Kidney epithelial cell (primary cell): ENCODE measurements at regions not wholly inside any gene's neighbourhood (a gene's known extent, or its start where the extent isn't known, plus 50 kb on each side); places are given as distances from the start of the nearest gene placed in this dataset.

Source experiments
- DNase-seq: peaks from one replicate; pipeline ENCODE4 v3.0.0-alpha.2; 2010; ENCODE audit warnings: low read depth
- H3K27me3 ChIP-seq: 2 replicates; pipeline ENCODE4 v1.6.0; 2011; ENCODE audit warnings: low read length; ENCODE audit not compliant: control insufficient read depth, insufficient read depth
- H3K36me3 ChIP-seq: 2 replicates; pipeline ENCODE4 v1.5.1; 2011; ENCODE audit warnings: low read length; ENCODE audit not compliant: control insufficient read depth, insufficient read depth
- H3K4me3 ChIP-seq: 2 replicates; pipeline ENCODE4 v1.5.1; 2011; ENCODE audit warnings: low read depth, mild to moderate bottlenecking, control low read depth, low read length
- TF ChIP-seq, protein P1 (sequence below): IDR thresholded peaks from 2 replicates; pipeline ENCODE4 v1.5.1; 2011; ENCODE audit warnings: mild to moderate bottlenecking, moderate library complexity, low read length, control low read depth, inconsistent platforms; ENCODE audit not compliant: insufficient read depth, poor library complexity, severe bottlenecking

DNA sequence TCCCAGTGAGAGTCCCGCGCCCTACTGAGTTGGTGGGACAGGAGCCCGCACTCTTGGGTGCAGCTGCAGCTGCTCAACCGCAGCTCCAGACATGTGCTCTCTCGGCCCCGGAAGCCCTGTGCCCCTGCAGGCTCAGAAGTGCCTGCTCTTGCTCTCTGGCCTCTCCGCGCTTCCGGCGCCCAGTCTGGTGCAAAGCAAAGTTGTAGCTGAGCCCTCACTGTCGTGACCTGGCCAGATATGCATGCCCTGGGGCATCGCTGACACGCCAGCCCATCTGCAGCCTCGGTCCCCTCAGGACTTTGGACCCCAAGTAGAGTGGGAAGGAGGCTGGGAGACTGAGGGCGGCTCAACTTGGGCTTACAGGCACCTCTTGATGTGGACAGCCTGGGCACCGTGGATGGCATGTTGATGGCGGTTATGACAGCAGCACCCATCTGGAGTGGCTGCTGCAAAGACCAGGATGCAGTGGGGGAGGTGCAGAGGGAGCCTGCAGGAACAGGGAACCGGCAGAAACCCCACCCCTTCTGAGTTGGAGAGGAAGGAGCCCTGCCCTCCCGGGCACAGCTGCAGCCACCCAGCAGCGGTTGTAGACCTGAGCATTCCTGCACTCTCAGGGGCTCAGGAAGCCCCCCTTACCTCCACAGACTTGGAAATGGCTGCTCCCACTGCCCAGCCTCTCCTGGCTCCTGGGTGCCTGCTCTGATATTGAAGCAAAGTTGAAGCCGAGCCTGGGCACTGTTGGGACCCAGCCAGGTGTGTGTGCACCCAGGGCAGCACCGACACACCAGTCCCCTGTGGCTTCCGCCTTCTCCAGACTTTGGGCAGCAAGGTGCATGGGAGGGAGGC lies 462.6 kb downstream of the TBC1D32 start:
- no peak overlapping the region for H3K4me3 ChIP-seq
- TF ChIP-seq, protein P1, sequence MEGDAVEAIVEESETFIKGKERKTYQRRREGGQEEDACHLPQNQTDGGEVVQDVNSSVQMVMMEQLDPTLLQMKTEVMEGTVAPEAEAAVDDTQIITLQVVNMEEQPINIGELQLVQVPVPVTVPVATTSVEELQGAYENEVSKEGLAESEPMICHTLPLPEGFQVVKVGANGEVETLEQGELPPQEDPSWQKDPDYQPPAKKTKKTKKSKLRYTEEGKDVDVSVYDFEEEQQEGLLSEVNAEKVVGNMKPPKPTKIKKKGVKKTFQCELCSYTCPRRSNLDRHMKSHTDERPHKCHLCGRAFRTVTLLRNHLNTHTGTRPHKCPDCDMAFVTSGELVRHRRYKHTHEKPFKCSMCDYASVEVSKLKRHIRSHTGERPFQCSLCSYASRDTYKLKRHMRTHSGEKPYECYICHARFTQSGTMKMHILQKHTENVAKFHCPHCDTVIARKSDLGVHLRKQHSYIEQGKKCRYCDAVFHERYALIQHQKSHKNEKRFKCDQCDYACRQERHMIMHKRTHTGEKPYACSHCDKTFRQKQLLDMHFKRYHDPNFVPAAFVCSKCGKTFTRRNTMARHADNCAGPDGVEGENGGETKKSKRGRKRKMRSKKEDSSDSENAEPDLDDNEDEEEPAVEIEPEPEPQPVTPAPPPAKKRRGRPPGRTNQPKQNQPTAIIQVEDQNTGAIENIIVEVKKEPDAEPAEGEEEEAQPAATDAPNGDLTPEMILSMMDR: no peak
- no peak for DNase-seq
- no peaks in the 10 kb centered on the region for H3K27me3 ChIP-seq
- H3K36me3 ChIP-seq: no peaks in the 10 kb centered on the region

DNA sequence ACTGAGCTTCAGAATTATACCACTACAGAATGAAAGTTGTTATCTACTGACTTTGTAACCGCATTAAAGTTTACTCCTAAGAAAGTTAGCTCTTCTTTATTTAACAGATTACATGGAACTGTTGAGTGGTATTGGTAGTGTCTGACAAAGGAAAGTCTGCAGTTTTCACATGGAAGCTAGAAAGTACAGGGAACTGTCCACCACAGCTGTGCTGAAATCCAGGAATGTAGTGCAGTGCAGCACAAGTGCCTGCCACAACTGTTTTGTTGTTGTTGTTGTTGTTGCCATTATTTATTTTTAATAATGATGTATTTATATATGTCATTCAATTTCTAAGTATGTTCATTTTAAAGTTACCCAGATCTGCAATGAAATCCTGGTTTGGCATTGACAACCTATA lies 464.9 kb downstream of the TBC1D32 start:
- DNase-seq: no peak
- Histone ChIP-seq H3K36me3 (no peaks in the 10 kb centered on the region), H3K27me3 (no peaks in the 10 kb centered on the region), H3K4me3 (no peak overlapping the region)
- TF ChIP-seq, protein P1: no peak

DNA sequence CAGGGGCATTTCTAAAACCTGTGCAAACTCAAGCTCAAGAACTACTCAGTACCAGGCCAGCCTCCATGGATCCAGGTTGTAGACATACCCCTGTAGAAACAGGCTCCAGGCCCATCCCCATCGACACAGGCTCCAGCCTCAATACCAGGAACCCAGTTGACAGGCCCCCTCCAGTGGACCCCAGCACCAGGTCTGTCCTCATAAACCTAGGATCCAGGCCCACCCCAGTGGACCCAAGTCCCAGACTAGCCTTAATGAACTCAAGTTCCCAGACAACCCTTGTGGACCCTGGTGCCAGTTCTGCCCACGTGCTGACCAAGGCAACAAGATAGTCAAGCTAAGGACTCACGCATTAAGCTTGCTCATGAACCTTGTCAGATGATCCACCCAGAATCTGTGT lies 476.9 kb downstream of the TBC1D32 start:
- DNase-seq: no peak
- H3K36me3 ChIP-seq: no peaks in the 10 kb centered on the region

DNA sequence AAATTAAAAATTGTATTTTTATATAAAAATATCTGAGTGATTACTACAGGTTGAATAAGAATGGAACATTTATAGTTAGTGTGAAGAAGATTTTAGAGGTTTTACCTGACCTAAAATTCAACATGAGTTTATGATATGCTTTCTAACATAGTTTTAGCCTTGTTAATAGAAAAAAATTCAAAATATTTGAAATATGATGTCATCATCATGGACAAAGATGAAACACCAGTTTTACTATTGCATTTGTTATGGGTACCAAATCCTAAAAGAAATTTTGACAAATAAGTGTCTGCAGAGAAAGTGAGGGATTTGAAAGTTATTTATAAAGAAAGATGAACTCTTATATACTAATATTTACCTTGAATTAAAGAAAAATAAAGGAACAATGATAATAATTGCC lies 479.7 kb downstream of the TBC1D32 start:
- no peaks in the 10 kb centered on the region for H3K36me3 ChIP-seq
- DNase-seq: no peak
- H3K4me3 ChIP-seq: no peak overlapping the region
- TF ChIP-seq, protein P1: no peak
- no peaks in the 10 kb centered on the region for H3K27me3 ChIP-seq

More for the DNA sequence above, 476.9 kb downstream of the TBC1D32 start:
- TF ChIP-seq, protein P1: no peak
- Histone ChIP-seq H3K4me3 (no peak overlapping the region), H3K27me3 (no peaks in the 10 kb centered on the region)

DNA sequence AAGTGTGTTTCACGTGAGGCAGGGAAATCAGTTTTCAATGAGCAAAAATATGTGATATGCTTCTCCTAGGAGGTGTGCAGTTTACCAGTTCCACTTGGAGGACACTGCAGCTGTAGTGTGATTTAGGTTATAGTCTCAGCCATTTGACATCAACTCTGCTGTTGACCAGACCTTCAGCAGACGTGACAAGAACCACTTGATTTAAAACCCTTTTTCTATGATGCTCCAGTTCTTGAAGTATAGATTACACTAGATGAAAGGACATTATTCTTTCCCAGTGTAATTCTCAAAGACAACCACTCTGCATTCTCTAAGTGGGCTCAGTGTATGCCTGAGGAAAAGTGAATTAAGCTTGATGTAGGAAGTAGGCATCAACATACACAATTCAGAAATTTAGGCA lies 480.8 kb downstream of the TBC1D32 start:
- Histone ChIP-seq H3K27me3 (no peaks in the 10 kb centered on the region), H3K36me3 (no peaks in the 10 kb centered on the region), H3K4me3 (no peak overlapping the region)
- TF ChIP-seq, protein P1: no peak
- no peak for DNase-seq

DNA sequence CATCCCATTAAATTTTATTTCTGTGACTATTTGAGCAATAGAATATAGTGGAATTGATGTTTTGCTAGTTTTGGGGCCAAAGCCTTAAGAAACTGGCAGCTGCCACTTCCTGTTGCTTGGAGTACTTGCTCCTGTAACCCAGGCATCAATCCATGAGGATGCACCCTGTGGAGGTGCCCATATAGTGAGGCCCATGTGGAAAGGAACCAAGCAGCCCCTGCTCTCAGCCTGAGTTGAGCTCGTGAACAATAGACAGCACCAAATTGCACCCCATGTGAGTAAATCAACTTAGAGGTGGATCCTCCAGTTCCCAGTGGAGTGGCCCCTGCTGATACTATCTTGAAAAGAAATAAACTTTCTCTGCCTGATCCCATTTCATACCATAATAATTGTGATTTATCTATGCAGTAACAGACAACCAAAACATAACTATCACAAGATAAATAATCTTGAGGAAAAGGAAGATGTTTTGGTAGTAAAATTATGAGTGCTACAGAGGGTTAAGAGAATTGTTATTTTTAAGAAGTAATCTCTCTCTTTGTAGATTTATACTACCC lies 481.9 kb downstream of the TBC1D32 start:
- TF ChIP-seq, protein P1: no peak
- no peak for DNase-seq
- Histone ChIP-seq H3K36me3 (no peaks in the 10 kb centered on the region), H3K27me3 (no peaks in the 10 kb centered on the region), H3K4me3 (no peak overlapping the region)
